ENCODE measurements at regions not wholly inside any gene's neighbourhood (a gene's known extent, or its start where the extent isn't known, plus 50 kb on each side); places are given as distances from the start of the nearest gene placed in this dataset.
"Not testable (repeated sequence)": the region's sequence is repeated elsewhere in the genome, so short reads cannot be mapped to it uniquely, and the experiment has no call there.

- DNase-seq (ENCODE audit: low read depth in 4 of 4, low spot score in 1 of 4), result not testable (repeated sequence)
These were observed 1710.6 kb downstream of the TP53TG3F start for GRCh38 chr16:35170061-35170460.

- no peak for DNase-seq (ENCODE audit: low read depth in 4 of 4, low spot score in 1 of 4)
These were observed 1711.2 kb downstream of the TP53TG3F start for GRCh38 chr16:35170610-35171009.

GRCh38 chr16:35171106-35171505 lies 1711.7 kb downstream of the TP53TG3F start:
- no peak for DNase-seq (ENCODE audit: low read depth in 4 of 4, low spot score in 1 of 4)

- no peak for DNase-seq (ENCODE audit: low read depth in 4 of 4, low spot score in 1 of 4)
These were observed 1713.9 kb downstream of the TP53TG3F start for GRCh38 chr16:35173295-35173694.

GRCh38 chr16:35174016-35174415 lies 1714.6 kb downstream of the TP53TG3F start:
- DNase-seq (ENCODE audit: low read depth in 4 of 4, low spot score in 1 of 4), result no peak

- no peak for DNase-seq (ENCODE audit: low read depth in 4 of 4, low spot score in 1 of 4)
These were observed 1717.0 kb downstream of the TP53TG3F start for GRCh38 chr16:35176449-35176848.

- DNase-seq (ENCODE audit: low read depth in 4 of 4, low spot score in 1 of 4), result no peak
These were observed 1718.4 kb downstream of the TP53TG3F start for GRCh38 chr16:35177851-35178250.

GRCh38 chr16:35180970-35181369 lies 1721.6 kb downstream of the TP53TG3F start:
- no peak for DNase-seq (ENCODE audit: low read depth in 4 of 4, low spot score in 1 of 4)

- no peak for DNase-seq (ENCODE audit: low read depth in 4 of 4, low spot score in 1 of 4)
These were observed 1722.1 kb downstream of the TP53TG3F start for GRCh38 chr16:35181422-35182030.

GRCh38 chr16:35182043-35182677 lies 1722.7 kb downstream of the TP53TG3F start:
- DNase-seq (ENCODE audit: low read depth in 4 of 4, low spot score in 1 of 4), result no peak

- no peak for DNase-seq (ENCODE audit: low read depth in 4 of 4, low spot score in 1 of 4)
These were observed 1723.6 kb downstream of the TP53TG3F start for GRCh38 chr16:35182943-35183550.

- no peak for DNase-seq (ENCODE audit: low read depth in 4 of 4, low spot score in 1 of 4)
These were observed 1725.0 kb downstream of the TP53TG3F start for GRCh38 chr16:35184356-35184870.

- no peak for DNase-seq (ENCODE audit: low read depth in 4 of 4, low spot score in 1 of 4)
These were observed 1726.1 kb downstream of the TP53TG3F start for GRCh38 chr16:35185366-35186044.

- no peak for DNase-seq (ENCODE audit: low read depth in 4 of 4, low spot score in 1 of 4)
These were observed 1726.8 kb downstream of the TP53TG3F start for GRCh38 chr16:35186045-35186759.

- no peak for DNase-seq (ENCODE audit: low read depth in 4 of 4, low spot score in 1 of 4)
These were observed 1728.3 kb downstream of the TP53TG3F start for GRCh38 chr16:35187665-35188225.

- DNase-seq (ENCODE audit: low read depth in 4 of 4, low spot score in 1 of 4), result no peak
These were observed 1729.1 kb downstream of the TP53TG3F start for GRCh38 chr16:35188288-35189155.

- DNase-seq (ENCODE audit: low read depth in 4 of 4, low spot score in 1 of 4), result no peak
These were observed 1733.6 kb downstream of the TP53TG3F start for GRCh38 chr16:35192993-35193392.

GRCh38 chr16:35193956-35194355 lies 1734.5 kb downstream of the TP53TG3F start:
- DNase-seq (ENCODE audit: low read depth in 4 of 4, low spot score in 1 of 4), result no peak

- DNase-seq (ENCODE audit: low read depth in 4 of 4, low spot score in 1 of 4), result no peak
These were observed 1735.3 kb downstream of the TP53TG3F start for GRCh38 chr16:35194681-35195080.

Data from stimulated activated CD4-positive, alpha-beta T cell treated with anti-CD3 and anti-CD28 coated beads, Interleukin-1b, Interleukin-23, amount 100 ng/mL, for 24 hours (primary cell).